Progenitor cell of endocrine pancreas (in vitro differentiated cells): ENCODE measurements at regions not wholly inside any gene's neighbourhood (a gene's known extent, or its start where the extent isn't known, plus 50 kb on each side); places are given as distances from the start of the nearest gene placed in this dataset.

Source experiments
- DNase-seq: peaks from one replicate; pipeline ENCODE4 v3.0.0; 2021; ENCODE audit warnings: low spot score; ENCODE audit not compliant: unreplicated experiment
- H3K27ac Mint-ChIP-seq: 2 replicates; pipeline ENCODE4 v1.8.0; 2021; ENCODE audit warnings: mild to moderate bottlenecking, moderate library complexity, mixed read lengths
- H3K27me3 Mint-ChIP-seq: 2 replicates; pipeline ENCODE4 v1.8.0; 2021; ENCODE audit warnings: mixed read lengths
- H3K36me3 Mint-ChIP-seq: 2 replicates; pipeline ENCODE4 v1.8.0; 2022; ENCODE audit warnings: mixed read lengths; ENCODE audit not compliant: insufficient read depth
- H3K4me1 Mint-ChIP-seq: 2 replicates; pipeline ENCODE4 v1.8.0; 2021; ENCODE audit warnings: low read depth, mixed read lengths
- H3K4me3 Mint-ChIP-seq: 2 replicates; pipeline ENCODE4 v1.8.0; 2021; ENCODE audit warnings: low read depth, mild to moderate bottlenecking, moderate library complexity, mixed read lengths
- H3K9me3 Mint-ChIP-seq: 2 replicates; pipeline ENCODE4 v1.8.0; 2021; ENCODE audit warnings: low read depth, mixed read lengths
- TF ChIP-seq, protein P1 (sequence below): fragments of 200-600 bp; sonication (generic); IDR thresholded peaks from one replicate; pipeline ENCODE4 v1.5.0; 2021; ENCODE audit warnings: antibody characterized with exemption, mild to moderate bottlenecking; ENCODE audit not compliant: unreplicated experiment

DNA sequence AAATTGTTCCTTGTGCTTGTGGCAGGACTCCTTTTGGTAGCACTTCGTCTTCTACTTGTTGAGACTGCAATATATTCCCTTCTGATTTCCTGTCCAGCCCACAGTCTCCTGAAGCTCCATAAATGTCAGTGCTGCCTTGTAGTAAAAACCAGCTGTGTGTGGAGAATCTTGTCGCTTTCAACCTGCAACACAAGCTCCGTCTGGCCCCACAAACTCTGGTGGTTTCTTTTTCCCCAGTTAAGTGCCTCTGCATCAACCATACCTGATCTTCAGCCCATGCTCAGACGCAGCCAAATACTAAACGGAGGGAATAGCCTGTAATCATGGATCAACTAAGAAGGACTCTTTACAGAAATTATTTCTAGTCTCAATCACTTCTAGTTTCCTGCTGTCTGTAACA lies 1133.3 kb upstream of the ADGRB3 start:
- TF ChIP-seq, protein P1, sequence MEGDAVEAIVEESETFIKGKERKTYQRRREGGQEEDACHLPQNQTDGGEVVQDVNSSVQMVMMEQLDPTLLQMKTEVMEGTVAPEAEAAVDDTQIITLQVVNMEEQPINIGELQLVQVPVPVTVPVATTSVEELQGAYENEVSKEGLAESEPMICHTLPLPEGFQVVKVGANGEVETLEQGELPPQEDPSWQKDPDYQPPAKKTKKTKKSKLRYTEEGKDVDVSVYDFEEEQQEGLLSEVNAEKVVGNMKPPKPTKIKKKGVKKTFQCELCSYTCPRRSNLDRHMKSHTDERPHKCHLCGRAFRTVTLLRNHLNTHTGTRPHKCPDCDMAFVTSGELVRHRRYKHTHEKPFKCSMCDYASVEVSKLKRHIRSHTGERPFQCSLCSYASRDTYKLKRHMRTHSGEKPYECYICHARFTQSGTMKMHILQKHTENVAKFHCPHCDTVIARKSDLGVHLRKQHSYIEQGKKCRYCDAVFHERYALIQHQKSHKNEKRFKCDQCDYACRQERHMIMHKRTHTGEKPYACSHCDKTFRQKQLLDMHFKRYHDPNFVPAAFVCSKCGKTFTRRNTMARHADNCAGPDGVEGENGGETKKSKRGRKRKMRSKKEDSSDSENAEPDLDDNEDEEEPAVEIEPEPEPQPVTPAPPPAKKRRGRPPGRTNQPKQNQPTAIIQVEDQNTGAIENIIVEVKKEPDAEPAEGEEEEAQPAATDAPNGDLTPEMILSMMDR, result no peak
- no peaks in the 10 kb centered on the region for H3K36me3 Mint-ChIP-seq
- H3K4me3 Mint-ChIP-seq, result no peak overlapping the region
- no peak overlapping the region for H3K27ac Mint-ChIP-seq
- no peak for DNase-seq
- no peaks in the 10 kb centered on the region for H3K4me1 Mint-ChIP-seq
- H3K9me3 Mint-ChIP-seq, result peaks cover 10% of the 10 kb centered on the region
- no peaks in the 10 kb centered on the region for H3K27me3 Mint-ChIP-seq

GRCh38 chr6:67497749-67498148 lies 1137.3 kb upstream of the ADGRB3 start:
- H3K4me1 Mint-ChIP-seq, result peaks cover 5% of the 10 kb centered on the region
- DNase-seq, result no peak
- H3K27ac Mint-ChIP-seq, result no peak overlapping the region
- no peak overlapping the region for H3K4me3 Mint-ChIP-seq
- H3K27me3 Mint-ChIP-seq, result no peaks in the 10 kb centered on the region
- H3K36me3 Mint-ChIP-seq, result no peaks in the 10 kb centered on the region
- TF ChIP-seq, protein P1, result no peak
- peaks cover 3% of the 10 kb centered on the region for H3K9me3 Mint-ChIP-seq

GRCh38 chr6:67496191-67496590 lies 1138.9 kb upstream of the ADGRB3 start:
- Mint-ChIP-seq H3K36me3 (no peaks in the 10 kb centered on the region), H3K27ac (no peak overlapping the region), H3K27me3 (no peaks in the 10 kb centered on the region), H3K9me3 (peaks cover 7% of the 10 kb centered on the region), H3K4me3 (no peak overlapping the region), H3K4me1 (peaks cover 5% of the 10 kb centered on the region)
- TF ChIP-seq, protein P1, result no peak
- no peak for DNase-seq

GRCh38 chr6:67493682-67494081 lies 1141.4 kb upstream of the ADGRB3 start:
- TF ChIP-seq, protein P1, result no peak
- H3K27me3 Mint-ChIP-seq, result no peaks in the 10 kb centered on the region
- peaks cover 5% of the 10 kb centered on the region for H3K4me1 Mint-ChIP-seq
- H3K27ac Mint-ChIP-seq, result no peak overlapping the region
- no peak overlapping the region for H3K4me3 Mint-ChIP-seq
- peaks cover 19% of the 10 kb centered on the region for H3K9me3 Mint-ChIP-seq
- H3K36me3 Mint-ChIP-seq, result no peaks in the 10 kb centered on the region
- DNase-seq, result no peak

GRCh38 chr6:67475700-67476099 lies 1159.4 kb upstream of the ADGRB3 start:
- Mint-ChIP-seq H3K4me1 (no peaks in the 10 kb centered on the region), H3K4me3 (no peak overlapping the region), H3K27ac (no peak overlapping the region), H3K36me3 (no peaks in the 10 kb centered on the region), H3K9me3 (no peaks in the 10 kb centered on the region), H3K27me3 (no peaks in the 10 kb centered on the region)
- no peak for DNase-seq
- TF ChIP-seq, protein P1, result no peak
